PC-9 (cell line): ENCODE measurements at regions not wholly inside any gene's neighbourhood (a gene's known extent, or its start where the extent isn't known, plus 50 kb on each side); places are given as distances from the start of the nearest gene placed in this dataset.

Source experiments
- BruUV-seq: library from RNA; stranded (reverse); fragments of 400-500 nt; replicated peaks from 2 replicates; lab custom pipeline; 2021; lab: Mats Ljungman, UMichigan
- CTCF ChIA-PET: fragments of 300-600 bp; sonication (Branson Sonifier 250); formaldehyde crosslinking; loops from one replicate; lab custom pipeline; 2022; ENCODE audit warnings: antibody characterized with exemption; lab: Charles Lee
- POLR2A ChIA-PET: fragments of 300-600 bp; sonication (Branson Sonifier 250); formaldehyde crosslinking; loops from one replicate; lab custom pipeline; 2022; ENCODE audit warnings: antibody characterized with exemption; ENCODE audit not compliant: unreplicated experiment; lab: Charles Lee
- DNase-seq, 2 experiments: peaks; one replicate each; pipeline versions ENCODE4 v3.0.0 to v3.0.0-alpha.2; 2015 to 2022; ENCODE audit warnings: mixed read lengths in 1 of 2
- H2AFZ ChIP-seq: fragments of 200-600 bp; sonication (generic); 2 replicates; pipeline ENCODE4 v1.8.1; 2017; ENCODE audit warnings: antibody characterized with exemption
- H3F3A ChIP-seq: fragments of 200-600 bp; sonication (generic); 2 replicates; pipeline ENCODE4 v1.8.1; 2017; ENCODE audit warnings: antibody characterized with exemption, mild to moderate bottlenecking, low read depth; ENCODE audit not compliant: insufficient read depth
- H3K27ac ChIP-seq: fragments of 200-600 bp; sonication (generic); 2 replicates; pipeline ENCODE4 v1.6.1; 2016; ENCODE audit warnings: mixed run types
- H3K27me3 ChIP-seq: fragments of 200-600 bp; sonication (generic); 2 replicates; pipeline ENCODE4 v1.6.1; 2016; ENCODE audit warnings: low read depth, mixed run types; ENCODE audit not compliant: insufficient read depth
- H3K36me3 ChIP-seq: fragments of 200-600 bp; sonication (generic); 2 replicates; pipeline ENCODE4 v1.6.1; 2016; ENCODE audit warnings: low read depth, mixed run types
- H3K4me1 ChIP-seq: fragments of 200-600 bp; sonication (generic); replicated peaks from 2 replicates; pipeline ENCODE4 v1.6.1; 2016; ENCODE audit warnings: mixed run types; ENCODE audit not compliant: insufficient read depth
- H3K4me2 ChIP-seq: fragments of 200-600 bp; sonication (generic); 2 replicates; pipeline ENCODE4 v1.6.1; 2017; ENCODE audit warnings: mixed run types
- H3K4me3 ChIP-seq: fragments of 200-600 bp; sonication (generic); 2 replicates; pipeline ENCODE4 v1.6.1; 2016; ENCODE audit warnings: mixed run types
- H3K79me2 ChIP-seq: fragments of 200-600 bp; sonication (generic); 2 replicates; pipeline ENCODE4 v1.6.1; 2017; ENCODE audit warnings: low read depth, mixed run types
- H3K9me2 ChIP-seq: fragments of 200-600 bp; sonication (generic); 2 replicates; pipeline ENCODE4 v1.8.1; 2017; ENCODE audit warnings: mild to moderate bottlenecking; ENCODE audit not compliant: insufficient read depth
- H3K9me3 ChIP-seq: fragments of 200-600 bp; sonication (generic); 2 replicates; pipeline ENCODE4 v1.8.1; 2016; ENCODE audit warnings: low read depth; ENCODE audit not compliant: insufficient read depth
- H4K20me1 ChIP-seq: fragments of 200-600 bp; sonication (generic); 2 replicates; pipeline ENCODE4 v1.8.1; 2017; ENCODE audit not compliant: insufficient read depth
- CTCF ChIP-seq: fragments of 200-600 bp; sonication (generic); conservative IDR thresholded peaks from 2 replicates; pipeline ENCODE4 v1.6.1; 2017; ENCODE audit warnings: mixed run types, antibody characterized with exemption, mild to moderate bottlenecking, moderate library complexity
- EZH2 ChIP-seq: fragments of 200-600 bp; sonication (generic); IDR thresholded peaks from 2 replicates; pipeline ENCODE4 v1.8.0; 2017; ENCODE audit warnings: antibody characterized with exemption, low read depth
- intact Hi-C: fragments of 100-400 bp; cut with micrococcal nuclease; formaldehyde crosslinking; loops from one replicate; pipeline ENCODE4 v1.10.0; 2022; ENCODE audit not compliant: unreplicated experiment

GRCh38 chr17:65463242-65463641 is 98.2 kb downstream of the AXIN2 start:
- CTCF ChIA-PET: interaction anchor here (0.6 kb wide), 1 partner anchor 160 kb away, joined by 3 read pairs; no protein-coding TSS in a partner anchor
- DNase-seq: peak in 1 of 2 experiments; percentile 95

GRCh38 chr17:65459677-65460347 is 101.6 kb downstream of the AXIN2 start:
- no peak for DNase-seq
- TF ChIP-seq EZH2 (no peak), CTCF (no peak)
- Histone ChIP-seq H3K9me2 (no peaks in the 10 kb centered on the region), H3K4me2 (peak overlapping the region; percentile 28; the same call in 1 of the 2 replicates), H3K79me2 (no peaks in the 10 kb centered on the region), H3K9me3 (no peaks in the 10 kb centered on the region), H3F3A (peaks cover 23% of the 10 kb centered on the region), H3K27ac (no peak overlapping the region), H2AFZ (no peak overlapping the region), H4K20me1 (no peaks in the 10 kb centered on the region), H3K4me3 (no peak overlapping the region), H3K4me1 (peaks cover 51% of the 10 kb centered on the region), H3K27me3 (no peaks in the 10 kb centered on the region), H3K36me3 (no peaks in the 10 kb centered on the region)
- no TSS peak for BruUV-seq
- ChIA-PET POLR2A (no interaction called here), CTCF (no interaction called here)
- intact Hi-C loops: no loop called here

More at GRCh38 chr17:65463242-65463641, 98.2 kb downstream of the AXIN2 start:
- Histone ChIP-seq H3F3A (peaks cover 23% of the 10 kb centered on the region), H3K9me2 (no peaks in the 10 kb centered on the region), H3K36me3 (no peaks in the 10 kb centered on the region), H3K4me3 (no peak overlapping the region), H2AFZ (peak overlapping the region; percentile 35; the same call in 1 of the 2 replicates), H3K79me2 (no peaks in the 10 kb centered on the region), H3K27me3 (no peaks in the 10 kb centered on the region), H4K20me1 (no peaks in the 10 kb centered on the region), H3K4me1 (peaks cover 51% of the 10 kb centered on the region), H3K9me3 (no peaks in the 10 kb centered on the region), H3K4me2 (peak overlapping the region; percentile 55), H3K27ac (peak overlapping the region; percentile 58)
- intact Hi-C loops: no loop called here
- no TSS peak for BruUV-seq
- POLR2A ChIA-PET: no interaction called here
- TF ChIP-seq CTCF (no peak), EZH2 (no peak)

GRCh38 chr17:65457635-65458257 is 103.7 kb downstream of the AXIN2 start:
- Histone ChIP-seq H3K9me2 (no peaks in the 10 kb centered on the region), H3K79me2 (no peaks in the 10 kb centered on the region), H3K4me2 (no peak overlapping the region), H3K4me1 (peaks cover 33% of the 10 kb centered on the region), H3F3A (peaks cover 12% of the 10 kb centered on the region), H3K4me3 (no peak overlapping the region), H3K27ac (no peak overlapping the region), H4K20me1 (no peaks in the 10 kb centered on the region), H3K27me3 (no peaks in the 10 kb centered on the region), H2AFZ (no peak overlapping the region), H3K36me3 (no peaks in the 10 kb centered on the region), H3K9me3 (no peaks in the 10 kb centered on the region)
- no peak for DNase-seq
- POLR2A ChIA-PET: no interaction called here
- CTCF ChIA-PET: no interaction called here
- intact Hi-C loops: loop anchor here (2.0 kb wide), 1 partner anchor 337 kb away; no protein-coding TSS in a partner anchor
- TF ChIP-seq EZH2 (no peak), CTCF (no peak)
- BruUV-seq: no TSS peak
